K562 (cell line): ENCODE measurements at regions not wholly inside any gene's neighbourhood (a gene's known extent, or its start where the extent isn't known, plus 50 kb on each side); places are given as distances from the start of the nearest gene placed in this dataset.

Source experiments
- ATF7 ChIP-seq: fragments of 450-650 bp; IDR thresholded peaks from 2 replicates; pipeline ENCODE4 v1.7.1; 2014; ENCODE audit warnings: mild to moderate bottlenecking, moderate library complexity
- MCM3 ChIP-seq: fragments of 450-650 bp; IDR thresholded peaks from 2 replicates; pipeline ENCODE4 v1.6.1; 2016
- MTA1 ChIP-seq: fragments of 450-650 bp; IDR thresholded peaks from 2 replicates; pipeline ENCODE4 v1.6.1; 2017; ENCODE audit warnings: borderline replicate concordance
- MTA3 ChIP-seq: fragments of 450-650 bp; formaldehyde crosslinking; IDR thresholded peaks from 2 replicates; pipeline ENCODE4 v1.6.1; 2017; ENCODE audit warnings: mild to moderate bottlenecking, borderline replicate concordance
- POLR2B ChIP-seq: fragments of 450-650 bp; IDR thresholded peaks from 2 replicates; pipeline ENCODE4 v1.6.1; 2018; ENCODE audit warnings: low read depth; ENCODE audit not compliant: partially characterized antibody
- POLR2G ChIP-seq: fragments of 200-400 bp; formaldehyde crosslinking; IDR thresholded peaks from 2 replicates; pipeline ENCODE4 v1.6.1; 2017; ENCODE audit warnings: low read depth, mild to moderate bottlenecking, antibody characterized with exemption, low read length, moderate library complexity
- WHSC1 ChIP-seq: IDR thresholded peaks from one replicate; pipeline ENCODE4 v1.6.1; 2012; ENCODE audit warnings: low read length, control low read depth, inconsistent platforms
- TF ChIP-seq, protein P1 (sequence below), 2 experiments: fragments of 450-650 bp in 1 of 2; sonication (generic) in 1 of 2; formaldehyde crosslinking in 1 of 2; IDR thresholded peaks; 2 replicates each; pipeline versions ENCODE4 v1.7.1 to v1.9.0; 2016 to 2022; ENCODE audit warnings: inconsistent platforms in 1 of 2, mild to moderate bottlenecking in 1 of 2, missing genetic modification reagents in 1 of 2
- TF ChIP-seq, protein P2 (sequence below): fragments of 250-450 bp; sonication (Bioruptor Pico); IDR thresholded peaks from 2 replicates; pipeline ENCODE4 v1.8.0; 2022; ENCODE audit warnings: inconsistent platforms, mild to moderate bottlenecking, moderate library complexity, borderline replicate concordance
- TF ChIP-seq, protein P3 (sequence below): fragments of 200-800 bp; sonication (Bioruptor generic); IDR thresholded peaks from 2 replicates; pipeline ENCODE4 v1.6.1; 2017; ENCODE audit warnings: missing genetic modification characterization, missing compliant biosample characterization
- TF ChIP-seq, protein P4 (sequence below): sonication (generic); formaldehyde crosslinking; IDR thresholded peaks from 2 replicates; pipeline ENCODE4 v1.8.0; 2022; ENCODE audit warnings: missing genetic modification reagents, mild to moderate bottlenecking, borderline replicate concordance

DNA sequence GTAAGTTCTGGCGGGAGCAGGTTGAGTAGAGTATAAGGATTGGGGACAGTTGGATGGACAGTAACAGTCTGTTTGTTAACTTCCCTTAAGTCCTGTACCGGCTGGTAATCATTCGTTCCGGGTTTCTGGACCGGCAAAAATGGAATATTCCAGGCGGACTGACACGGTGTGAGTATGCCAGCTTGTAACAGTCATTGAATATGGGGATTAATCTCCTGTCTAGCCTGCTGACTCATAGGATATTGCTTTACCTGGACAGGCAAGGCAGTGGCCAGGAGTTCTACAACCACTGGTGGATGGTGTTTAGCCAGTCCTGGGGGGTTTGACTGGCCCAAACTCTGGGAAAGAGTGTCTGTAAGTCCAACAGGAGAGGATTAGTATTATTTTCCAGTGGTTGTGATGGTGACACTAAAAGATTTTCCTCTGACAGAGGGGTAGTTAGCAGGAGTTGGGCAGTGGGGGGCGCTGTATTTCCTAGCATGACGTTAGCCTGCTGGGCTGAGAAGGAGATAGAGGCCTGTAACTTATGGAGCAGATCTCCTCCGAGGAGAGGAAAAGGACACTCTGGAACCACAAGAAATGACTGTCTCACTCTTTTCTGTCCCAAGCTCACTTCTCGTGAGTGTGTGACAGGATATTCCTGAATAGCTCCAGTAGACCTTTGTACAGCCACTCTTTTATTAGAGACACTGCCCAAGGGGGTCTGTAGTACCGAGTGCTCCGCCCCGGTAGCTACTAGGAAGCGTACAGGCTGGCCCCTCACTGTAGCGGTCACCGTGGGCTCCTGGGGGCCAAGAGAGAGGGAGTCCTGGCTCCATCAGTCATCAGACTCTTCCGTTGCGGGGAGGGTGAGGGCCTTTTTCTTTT lies 152.2 kb downstream of the TRIM27 start (continued):
- TF ChIP-seq POLR2G = no peak
- TF ChIP-seq ATF7 = peak; percentile 87
- TF ChIP-seq POLR2B = no peak
- no peak for TF ChIP-seq MTA1
- TF ChIP-seq WHSC1 = no peak
- TF ChIP-seq, protein P1, sequence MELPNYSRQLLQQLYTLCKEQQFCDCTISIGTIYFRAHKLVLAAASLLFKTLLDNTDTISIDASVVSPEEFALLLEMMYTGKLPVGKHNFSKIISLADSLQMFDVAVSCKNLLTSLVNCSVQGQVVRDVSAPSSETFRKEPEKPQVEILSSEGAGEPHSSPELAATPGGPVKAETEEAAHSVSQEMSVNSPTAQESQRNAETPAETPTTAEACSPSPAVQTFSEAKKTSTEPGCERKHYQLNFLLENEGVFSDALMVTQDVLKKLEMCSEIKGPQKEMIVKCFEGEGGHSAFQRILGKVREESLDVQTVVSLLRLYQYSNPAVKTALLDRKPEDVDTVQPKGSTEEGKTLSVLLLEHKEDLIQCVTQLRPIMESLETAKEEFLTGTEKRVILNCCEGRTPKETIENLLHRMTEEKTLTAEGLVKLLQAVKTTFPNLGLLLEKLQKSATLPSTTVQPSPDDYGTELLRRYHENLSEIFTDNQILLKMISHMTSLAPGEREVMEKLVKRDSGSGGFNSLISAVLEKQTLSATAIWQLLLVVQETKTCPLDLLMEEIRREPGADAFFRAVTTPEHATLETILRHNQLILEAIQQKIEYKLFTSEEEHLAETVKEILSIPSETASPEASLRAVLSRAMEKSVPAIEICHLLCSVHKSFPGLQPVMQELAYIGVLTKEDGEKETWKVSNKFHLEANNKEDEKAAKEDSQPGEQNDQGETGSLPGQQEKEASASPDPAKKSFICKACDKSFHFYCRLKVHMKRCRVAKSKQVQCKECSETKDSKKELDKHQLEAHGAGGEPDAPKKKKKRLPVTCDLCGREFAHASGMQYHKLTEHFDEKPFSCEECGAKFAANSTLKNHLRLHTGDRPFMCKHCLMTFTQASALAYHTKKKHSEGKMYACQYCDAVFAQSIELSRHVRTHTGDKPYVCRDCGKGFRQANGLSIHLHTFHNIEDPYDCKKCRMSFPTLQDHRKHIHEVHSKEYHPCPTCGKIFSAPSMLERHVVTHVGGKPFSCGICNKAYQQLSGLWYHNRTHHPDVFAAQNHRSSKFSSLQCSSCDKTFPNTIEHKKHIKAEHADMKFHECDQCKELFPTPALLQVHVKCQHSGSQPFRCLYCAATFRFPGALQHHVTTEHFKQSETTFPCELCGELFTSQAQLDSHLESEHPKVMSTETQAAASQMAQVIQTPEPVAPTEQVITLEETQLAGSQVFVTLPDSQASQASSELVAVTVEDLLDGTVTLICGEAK (IDR thresholded peaks at IDR 0.05) = no peak
- TF ChIP-seq, protein P1 (CRISPR knock-in tag; IDR thresholded peaks at IDR 0.05) = no peak
- TF ChIP-seq, protein P2, sequence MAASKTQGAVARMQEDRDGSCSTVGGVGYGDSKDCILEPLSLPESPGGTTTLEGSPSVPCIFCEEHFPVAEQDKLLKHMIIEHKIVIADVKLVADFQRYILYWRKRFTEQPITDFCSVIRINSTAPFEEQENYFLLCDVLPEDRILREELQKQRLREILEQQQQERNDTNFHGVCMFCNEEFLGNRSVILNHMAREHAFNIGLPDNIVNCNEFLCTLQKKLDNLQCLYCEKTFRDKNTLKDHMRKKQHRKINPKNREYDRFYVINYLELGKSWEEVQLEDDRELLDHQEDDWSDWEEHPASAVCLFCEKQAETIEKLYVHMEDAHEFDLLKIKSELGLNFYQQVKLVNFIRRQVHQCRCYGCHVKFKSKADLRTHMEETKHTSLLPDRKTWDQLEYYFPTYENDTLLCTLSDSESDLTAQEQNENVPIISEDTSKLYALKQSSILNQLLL (CRISPR knock-in tag) = no peak
- TF ChIP-seq MTA3 = 0 out of 2 replicates have a peak, but pooled peaks have one; percentile 30
- no peak for TF ChIP-seq MCM3
- TF ChIP-seq, protein P3, sequence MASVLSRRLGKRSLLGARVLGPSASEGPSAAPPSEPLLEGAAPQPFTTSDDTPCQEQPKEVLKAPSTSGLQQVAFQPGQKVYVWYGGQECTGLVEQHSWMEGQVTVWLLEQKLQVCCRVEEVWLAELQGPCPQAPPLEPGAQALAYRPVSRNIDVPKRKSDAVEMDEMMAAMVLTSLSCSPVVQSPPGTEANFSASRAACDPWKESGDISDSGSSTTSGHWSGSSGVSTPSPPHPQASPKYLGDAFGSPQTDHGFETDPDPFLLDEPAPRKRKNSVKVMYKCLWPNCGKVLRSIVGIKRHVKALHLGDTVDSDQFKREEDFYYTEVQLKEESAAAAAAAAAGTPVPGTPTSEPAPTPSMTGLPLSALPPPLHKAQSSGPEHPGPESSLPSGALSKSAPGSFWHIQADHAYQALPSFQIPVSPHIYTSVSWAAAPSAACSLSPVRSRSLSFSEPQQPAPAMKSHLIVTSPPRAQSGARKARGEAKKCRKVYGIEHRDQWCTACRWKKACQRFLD = no peak
- TF ChIP-seq, protein P4, sequence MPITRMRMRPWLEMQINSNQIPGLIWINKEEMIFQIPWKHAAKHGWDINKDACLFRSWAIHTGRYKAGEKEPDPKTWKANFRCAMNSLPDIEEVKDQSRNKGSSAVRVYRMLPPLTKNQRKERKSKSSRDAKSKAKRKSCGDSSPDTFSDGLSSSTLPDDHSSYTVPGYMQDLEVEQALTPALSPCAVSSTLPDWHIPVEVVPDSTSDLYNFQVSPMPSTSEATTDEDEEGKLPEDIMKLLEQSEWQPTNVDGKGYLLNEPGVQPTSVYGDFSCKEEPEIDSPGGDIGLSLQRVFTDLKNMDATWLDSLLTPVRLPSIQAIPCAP (CRISPR knock-in tag) = no peak
